ENCODE measurements at regions not wholly inside any gene's neighbourhood (a gene's known extent, or its start where the extent isn't known, plus 50 kb on each side); places are given as distances from the start of the nearest gene placed in this dataset.

DNA sequence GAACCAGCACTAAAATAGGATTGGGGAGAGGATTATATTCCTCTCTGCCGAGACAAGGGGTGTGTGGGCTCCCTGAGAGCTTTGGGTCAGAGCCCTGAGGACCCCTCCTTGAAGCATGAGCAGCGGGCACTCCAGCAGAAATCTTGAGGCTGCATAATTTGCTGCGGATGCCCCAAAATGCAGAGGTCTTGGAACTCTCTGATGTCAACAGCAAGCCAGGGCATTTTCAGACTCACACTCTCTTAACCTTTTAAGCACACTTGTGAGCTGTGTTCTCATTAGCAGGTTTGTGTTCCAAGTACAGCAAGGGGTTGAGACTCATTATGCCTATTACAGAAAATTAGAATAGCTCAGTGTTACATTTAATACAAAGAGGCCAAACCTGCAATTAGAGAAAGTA, 513.0 kb upstream of the ADAMTS16 start:
- Histone ChIP-seq H3K36me3 (ENCODE audit: control insufficient read depth, insufficient read depth, low read length) (no peaks in the 10 kb centered on the region), H3K27me3 (ENCODE audit: control insufficient read depth, insufficient read depth, low read length, poor library complexity, severe bottlenecking) (no peaks in the 10 kb centered on the region), H3K27ac (ENCODE audit: low read depth, low read length) (peak overlapping the region; percentile 92), H3K9me3 (ENCODE audit: control insufficient read depth, low read length) (no peaks in the 10 kb centered on the region), H3K9ac (ENCODE audit: extremely low read depth, low read length, poor library complexity, severe bottlenecking) (no peak overlapping the region), H3K4me1 (ENCODE audit: control insufficient read depth, insufficient read depth, low read length) (no peaks in the 10 kb centered on the region), H3K4me3 (ENCODE audit: low read length) (no peak overlapping the region)
- no peak for DNase-seq
- Mint-ChIP-seq H3K4me1 (peaks cover 2% of the 10 kb centered on the region), H3K9me3 (peaks cover 7% of the 10 kb centered on the region), H3K4me3 (no peak overlapping the region), H3K36me3 (ENCODE audit: low read depth) (no peaks in the 10 kb centered on the region), H3K27ac (no peak overlapping the region), H3K27me3 (ENCODE audit: insufficient read depth) (no peaks in the 10 kb centered on the region)
- TF ChIP-seq, protein P1, sequence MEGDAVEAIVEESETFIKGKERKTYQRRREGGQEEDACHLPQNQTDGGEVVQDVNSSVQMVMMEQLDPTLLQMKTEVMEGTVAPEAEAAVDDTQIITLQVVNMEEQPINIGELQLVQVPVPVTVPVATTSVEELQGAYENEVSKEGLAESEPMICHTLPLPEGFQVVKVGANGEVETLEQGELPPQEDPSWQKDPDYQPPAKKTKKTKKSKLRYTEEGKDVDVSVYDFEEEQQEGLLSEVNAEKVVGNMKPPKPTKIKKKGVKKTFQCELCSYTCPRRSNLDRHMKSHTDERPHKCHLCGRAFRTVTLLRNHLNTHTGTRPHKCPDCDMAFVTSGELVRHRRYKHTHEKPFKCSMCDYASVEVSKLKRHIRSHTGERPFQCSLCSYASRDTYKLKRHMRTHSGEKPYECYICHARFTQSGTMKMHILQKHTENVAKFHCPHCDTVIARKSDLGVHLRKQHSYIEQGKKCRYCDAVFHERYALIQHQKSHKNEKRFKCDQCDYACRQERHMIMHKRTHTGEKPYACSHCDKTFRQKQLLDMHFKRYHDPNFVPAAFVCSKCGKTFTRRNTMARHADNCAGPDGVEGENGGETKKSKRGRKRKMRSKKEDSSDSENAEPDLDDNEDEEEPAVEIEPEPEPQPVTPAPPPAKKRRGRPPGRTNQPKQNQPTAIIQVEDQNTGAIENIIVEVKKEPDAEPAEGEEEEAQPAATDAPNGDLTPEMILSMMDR (conservative IDR thresholded peaks at IDR 0.05): no peak
- WGBS, 2 experiments (ENCODE audit: insufficient coverage in 1 of 2, insufficient read length in 1 of 2): 79 to 87% methylated on average over 2 to 3 of the region's 3 CpGs

DNA sequence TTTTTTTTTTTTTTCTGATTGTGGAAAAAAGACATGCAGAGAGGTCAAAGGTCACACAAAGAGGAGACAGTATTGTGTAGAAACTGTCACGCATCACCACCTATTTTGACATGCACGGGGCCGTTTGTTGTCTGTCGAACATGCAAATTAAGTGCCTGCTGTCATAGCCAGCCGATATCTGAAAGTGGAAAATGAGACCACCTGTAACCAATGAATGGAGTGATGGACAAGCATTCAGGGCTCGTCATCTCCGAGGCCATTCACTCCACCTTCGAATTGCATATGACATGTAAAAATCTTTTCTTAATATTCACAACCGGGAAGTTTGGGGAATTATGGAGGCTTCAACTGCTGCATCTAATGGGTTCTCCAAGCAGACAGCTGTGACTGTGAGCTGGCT, 512.2 kb upstream of the ADAMTS16 start:
- no peaks in the 10 kb centered on the region for H3K27me3 ChIP-seq (ENCODE audit: control insufficient read depth, insufficient read depth, low read length, poor library complexity, severe bottlenecking)
- no peaks in the 10 kb centered on the region for H3K9me3 ChIP-seq (ENCODE audit: control insufficient read depth, low read length)
- no peak overlapping the region for H3K4me3 ChIP-seq (ENCODE audit: low read length)
- no peaks in the 10 kb centered on the region for H3K36me3 ChIP-seq (ENCODE audit: control insufficient read depth, insufficient read depth, low read length)
- Mint-ChIP-seq H3K27me3 (ENCODE audit: insufficient read depth) (no peaks in the 10 kb centered on the region), H3K27ac (no peak overlapping the region), H3K9me3 (peaks cover 7% of the 10 kb centered on the region), H3K36me3 (ENCODE audit: low read depth) (no peaks in the 10 kb centered on the region), H3K4me3 (no peak overlapping the region), H3K4me1 (peaks cover 2% of the 10 kb centered on the region)
- DNase-seq: no peak
- TF ChIP-seq, protein P1 (conservative IDR thresholded peaks at IDR 0.05): no peak
- H3K4me1 ChIP-seq (ENCODE audit: control insufficient read depth, insufficient read depth, low read length): no peaks in the 10 kb centered on the region
- 47 to 89% methylated on average over 8 to 9 of the region's 9 CpGs for WGBS, 2 experiments (ENCODE audit: insufficient coverage in 1 of 2, insufficient read length in 1 of 2)
- peak overlapping the region; percentile 92 for H3K27ac ChIP-seq (ENCODE audit: low read depth, low read length)
- no peak overlapping the region for H3K9ac ChIP-seq (ENCODE audit: extremely low read depth, low read length, poor library complexity, severe bottlenecking)

DNA sequence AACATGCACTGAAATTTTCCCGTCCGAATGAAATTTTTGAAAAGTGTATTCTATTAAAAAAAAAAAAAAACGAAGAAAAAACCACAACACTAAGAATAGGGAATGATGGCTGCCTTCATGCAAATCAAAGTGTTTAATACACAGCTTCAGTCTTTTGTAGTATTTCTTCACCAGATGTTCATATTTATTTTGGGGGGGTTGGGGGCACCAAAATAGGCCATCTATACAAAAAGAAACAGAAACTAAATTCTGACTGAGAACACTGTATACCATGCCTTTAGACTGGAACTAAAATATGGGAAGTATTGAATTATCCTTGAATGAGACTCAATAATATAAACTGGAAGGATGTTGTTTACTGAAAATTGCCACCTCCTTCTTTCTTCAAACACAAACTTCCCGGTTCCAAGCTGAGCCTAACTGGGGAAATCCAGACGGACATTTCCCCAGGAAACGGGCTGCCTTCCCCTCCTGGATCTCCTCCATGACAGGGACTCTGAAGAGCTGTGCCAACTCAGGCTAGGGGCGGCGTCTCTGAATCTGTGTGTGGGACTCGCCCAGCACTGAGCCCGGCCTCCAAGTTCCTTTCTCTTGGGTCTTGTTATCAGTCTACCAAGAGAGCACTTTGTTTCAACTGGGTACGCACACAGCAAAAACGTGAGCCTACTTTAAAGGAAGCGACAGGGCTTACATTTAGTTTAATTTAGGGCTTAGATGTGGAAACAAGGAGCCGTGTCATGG, 511.3 kb upstream of the ADAMTS16 start:
- no peak overlapping the region for H3K4me3 Mint-ChIP-seq

More for the DNA sequence above, 511.3 kb upstream of the ADAMTS16 start:
- Mint-ChIP-seq H3K4me1 (peaks cover 2% of the 10 kb centered on the region), H3K36me3 (ENCODE audit: low read depth) (no peaks in the 10 kb centered on the region), H3K27ac (no peak overlapping the region), H3K27me3 (ENCODE audit: insufficient read depth) (no peaks in the 10 kb centered on the region), H3K9me3 (peaks cover 7% of the 10 kb centered on the region)
- Histone ChIP-seq H3K4me3 (ENCODE audit: low read length) (no peak overlapping the region), H3K9ac (ENCODE audit: extremely low read depth, low read length, poor library complexity, severe bottlenecking) (no peak overlapping the region), H3K27me3 (ENCODE audit: control insufficient read depth, insufficient read depth, low read length, poor library complexity, severe bottlenecking) (no peaks in the 10 kb centered on the region), H3K9me3 (ENCODE audit: control insufficient read depth, low read length) (no peaks in the 10 kb centered on the region), H3K4me1 (ENCODE audit: control insufficient read depth, insufficient read depth, low read length) (no peaks in the 10 kb centered on the region), H3K36me3 (ENCODE audit: control insufficient read depth, insufficient read depth, low read length) (no peaks in the 10 kb centered on the region), H3K27ac (ENCODE audit: low read depth, low read length) (peak overlapping the region; percentile 92)
- 91 to 94% methylated on average over 7 to 11 of the region's 14 CpGs for WGBS, 2 experiments (ENCODE audit: insufficient coverage in 1 of 2, insufficient read length in 1 of 2)
- DNase-seq: no peak
- TF ChIP-seq, protein P1 (conservative IDR thresholded peaks at IDR 0.05): no peak

Data from endodermal cell (in vitro differentiated cells).